NCI-H1694 (cell line): ENCODE measurements at regions not wholly inside any gene's neighbourhood (a gene's known extent, or its start where the extent isn't known, plus 50 kb on each side); places are given as distances from the start of the nearest gene placed in this dataset.

Source experiments
- DNase-seq: peaks from one replicate; lab custom pipeline; 2025; lab: John Stamatoyannopoulos, UW

- no peak for DNase-seq
These were observed 76.1 kb upstream of the ATP11B start for GRCh38 chr3:182717216-182717615.

GRCh38 chr3:182722907-182723306 lies 70.4 kb upstream of the ATP11B start:
- no peak for DNase-seq

GRCh38 chr3:182723596-182723995 lies 69.7 kb upstream of the ATP11B start:
- no peak for DNase-seq

- no peak for DNase-seq
These were observed 67.7 kb upstream of the ATP11B start for GRCh38 chr3:182725372-182726251.

GRCh38 chr3:182726258-182727142 lies 66.8 kb upstream of the ATP11B start:
- DNase-seq = no peak

GRCh38 chr3:182728238-182728637 lies 65.1 kb upstream of the ATP11B start:
- DNase-seq = no peak

- no peak for DNase-seq
These were observed 63.2 kb upstream of the ATP11B start for GRCh38 chr3:182729903-182730674.

- DNase-seq = no peak
These were observed 62.6 kb upstream of the ATP11B start for GRCh38 chr3:182730675-182731042.

GRCh38 chr3:182731764-182732163 lies 61.5 kb upstream of the ATP11B start:
- DNase-seq = no peak

- no peak for DNase-seq
These were observed 60.9 kb upstream of the ATP11B start for GRCh38 chr3:182732232-182733015.

GRCh38 chr3:182735672-182736071 lies 57.6 kb upstream of the ATP11B start:
- no peak for DNase-seq

GRCh38 chr3:182737825-182738224 lies 55.5 kb upstream of the ATP11B start:
- DNase-seq = no peak

- DNase-seq = no peak
These were observed 54.5 kb upstream of the ATP11B start for GRCh38 chr3:182738583-182739411.

GRCh38 chr3:182739619-182740018 lies 53.7 kb upstream of the ATP11B start:
- no peak for DNase-seq

- DNase-seq = no peak
These were observed 52.6 kb upstream of the ATP11B start for GRCh38 chr3:182740710-182741109.

GRCh38 chr3:182741214-182741613 lies 52.1 kb upstream of the ATP11B start:
- no peak for DNase-seq
